ENCODE measurements at regions not wholly inside any gene's neighbourhood (a gene's known extent, or its start where the extent isn't known, plus 50 kb on each side); places are given as distances from the start of the nearest gene placed in this dataset.

- WGBS (ENCODE audit: low lambda C conversion rate, missing lambda C conversion rate) = 82% methylated on average over 8 of the region's 8 CpGs
- Histone ChIP-seq H3K27me3 (no peaks in the 10 kb centered on the region), H3K79me2 (no peaks in the 10 kb centered on the region), H3K36me3 (replicated peaks; ENCODE audit: insufficient read depth, low read depth) (no peaks in the 10 kb centered on the region), H4K20me1 (ENCODE audit: insufficient read depth, poor library complexity, severe bottlenecking) (no peaks in the 10 kb centered on the region), H3K4me1 (ENCODE audit: insufficient read depth) (peaks cover 14% of the 10 kb centered on the region), H3K27ac (no peak overlapping the region), H3K9me3 (ENCODE audit: low read depth) (no peaks in the 10 kb centered on the region), H3K4me2 (no peak overlapping the region), H3K4me3 (no peak overlapping the region), H3K9me2 (replicated peaks; ENCODE audit: insufficient read depth) (no peaks in the 10 kb centered on the region), H2AFZ (no peak overlapping the region)
- no peak for TF ChIP-seq CTCF (IDR thresholded peaks at IDR 0.05; ENCODE audit: poor library complexity)
- TF ChIP-seq EZH2phosphoT487 (IDR thresholded peaks at IDR 0.05; ENCODE audit: low read depth, severe bottlenecking, unreplicated experiment) = no peak
- no peak for TF ChIP-seq EZH2 (IDR thresholded peaks at IDR 0.05; ENCODE audit: borderline replicate concordance)
- no peak for DNase-seq (ENCODE audit: low spot score)
Measured at GRCh38 chr4:128462103-128462783, 174.6 kb upstream of the PGRMC2 start.

GRCh38 chr4:128461291-128462102 lies 173.9 kb upstream of the PGRMC2 start:
- Histone ChIP-seq H3K27ac (peak overlapping the region; percentile 54), H3K9me3 (ENCODE audit: low read depth) (no peaks in the 10 kb centered on the region), H2AFZ (peak overlapping the region; percentile 6), H4K20me1 (ENCODE audit: insufficient read depth, poor library complexity, severe bottlenecking) (no peaks in the 10 kb centered on the region), H3K4me2 (no peak overlapping the region), H3K4me3 (no peak overlapping the region), H3K36me3 (replicated peaks; ENCODE audit: insufficient read depth, low read depth) (no peaks in the 10 kb centered on the region), H3K27me3 (no peaks in the 10 kb centered on the region), H3K4me1 (ENCODE audit: insufficient read depth) (peaks cover 14% of the 10 kb centered on the region), H3K9me2 (replicated peaks; ENCODE audit: insufficient read depth) (no peaks in the 10 kb centered on the region), H3K79me2 (no peaks in the 10 kb centered on the region)
- DNase-seq (ENCODE audit: low spot score) = peak; percentile 65
- TF ChIP-seq EZH2phosphoT487 (IDR thresholded peaks at IDR 0.05; ENCODE audit: low read depth, severe bottlenecking, unreplicated experiment) = no peak
- no peak for TF ChIP-seq CTCF (IDR thresholded peaks at IDR 0.05; ENCODE audit: poor library complexity)
- TF ChIP-seq EZH2 (IDR thresholded peaks at IDR 0.05; ENCODE audit: borderline replicate concordance) = no peak
- 39% methylated on average over 5 of the region's 5 CpGs for WGBS (ENCODE audit: low lambda C conversion rate, missing lambda C conversion rate)

- Histone ChIP-seq H3K9me3 (ENCODE audit: low read depth) (no peaks in the 10 kb centered on the region), H3K27ac (no peak overlapping the region), H2AFZ (no peak overlapping the region), H3K9me2 (replicated peaks; ENCODE audit: insufficient read depth) (no peaks in the 10 kb centered on the region), H3K4me3 (no peak overlapping the region), H4K20me1 (ENCODE audit: insufficient read depth, poor library complexity, severe bottlenecking) (no peaks in the 10 kb centered on the region), H3K4me1 (ENCODE audit: insufficient read depth) (peaks cover 20% of the 10 kb centered on the region), H3K4me2 (no peak overlapping the region), H3K36me3 (replicated peaks; ENCODE audit: insufficient read depth, low read depth) (no peaks in the 10 kb centered on the region), H3K27me3 (no peaks in the 10 kb centered on the region), H3K79me2 (no peaks in the 10 kb centered on the region)
- TF ChIP-seq CTCF (IDR thresholded peaks at IDR 0.05; ENCODE audit: poor library complexity) = no peak
- no peak for TF ChIP-seq EZH2phosphoT487 (IDR thresholded peaks at IDR 0.05; ENCODE audit: low read depth, severe bottlenecking, unreplicated experiment)
- TF ChIP-seq EZH2 (IDR thresholded peaks at IDR 0.05; ENCODE audit: borderline replicate concordance) = no peak
- no peak for DNase-seq (ENCODE audit: low spot score)
- WGBS (ENCODE audit: low lambda C conversion rate, missing lambda C conversion rate) = 67% methylated on average over 3 of the region's 3 CpGs
Measured at GRCh38 chr4:128459547-128459946, 171.9 kb upstream of the PGRMC2 start.

All from hepatocyte (in vitro differentiated cells).